Right lobe of liver (tissue), 4 donors: ENCODE measurements at regions not wholly inside any gene's neighbourhood (a gene's known extent, or its start where the extent isn't known, plus 50 kb on each side); places are given as distances from the start of the nearest gene placed in this dataset.

Experiments
- CTCF ChIP-seq, 4 donors: fragments of 200-600 bp in 3 of 4; fragments of 450-650 bp in 1 of 4; IDR thresholded peaks; one replicate each; pipeline versions ENCODE4 v1.5.1 to v1.8.0; 2016 to 2022; ENCODE audit warnings: antibody characterized with exemption in 4 of 4, mild to moderate bottlenecking in 2 of 4
- POLR2A ChIP-seq: fragments of 450-650 bp; IDR thresholded peaks from one replicate; pipeline ENCODE4 v1.6.1; 2017; ENCODE audit warnings: antibody characterized with exemption, mild to moderate bottlenecking
- donor health status: DM: no; HTN: no; CAD: no.
- donor health status: DM: no; HTN: no; CAD: no.
- donor health status: DM: no; HTN: yes; CAD: no.

- no peak for TF ChIP-seq CTCF (IDR thresholded peaks at IDR 0.05)
- TF ChIP-seq POLR2A, result no peak
These were observed 80.3 kb downstream of the SLC4A3 start for GRCh38 chr2:219707496-219708285.
